ENCODE measurements at regions not wholly inside any gene's neighbourhood (a gene's known extent, or its start where the extent isn't known, plus 50 kb on each side); places are given as distances from the start of the nearest gene placed in this dataset.

DNA sequence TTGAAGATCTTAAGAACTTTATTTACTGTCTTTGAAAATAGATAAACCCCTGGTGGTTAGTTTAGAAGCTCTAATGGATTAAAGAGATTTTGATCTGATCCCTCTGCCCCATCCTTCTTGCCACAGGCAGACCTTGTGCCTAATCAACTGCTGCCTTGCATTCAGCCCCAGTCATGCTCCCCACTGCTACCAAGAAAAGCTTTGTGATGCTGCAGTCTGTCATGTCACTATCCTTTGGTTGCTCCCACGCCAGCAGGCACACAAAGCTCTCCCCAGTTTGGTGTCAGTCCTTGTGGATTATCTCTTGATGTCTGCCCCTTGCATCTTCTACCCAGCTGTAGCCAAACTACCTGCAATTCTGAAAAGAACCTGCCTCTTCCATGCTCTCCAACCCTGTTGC lies 112.2 kb downstream of the MTNR1B start:
- TF ChIP-seq, protein P1, sequence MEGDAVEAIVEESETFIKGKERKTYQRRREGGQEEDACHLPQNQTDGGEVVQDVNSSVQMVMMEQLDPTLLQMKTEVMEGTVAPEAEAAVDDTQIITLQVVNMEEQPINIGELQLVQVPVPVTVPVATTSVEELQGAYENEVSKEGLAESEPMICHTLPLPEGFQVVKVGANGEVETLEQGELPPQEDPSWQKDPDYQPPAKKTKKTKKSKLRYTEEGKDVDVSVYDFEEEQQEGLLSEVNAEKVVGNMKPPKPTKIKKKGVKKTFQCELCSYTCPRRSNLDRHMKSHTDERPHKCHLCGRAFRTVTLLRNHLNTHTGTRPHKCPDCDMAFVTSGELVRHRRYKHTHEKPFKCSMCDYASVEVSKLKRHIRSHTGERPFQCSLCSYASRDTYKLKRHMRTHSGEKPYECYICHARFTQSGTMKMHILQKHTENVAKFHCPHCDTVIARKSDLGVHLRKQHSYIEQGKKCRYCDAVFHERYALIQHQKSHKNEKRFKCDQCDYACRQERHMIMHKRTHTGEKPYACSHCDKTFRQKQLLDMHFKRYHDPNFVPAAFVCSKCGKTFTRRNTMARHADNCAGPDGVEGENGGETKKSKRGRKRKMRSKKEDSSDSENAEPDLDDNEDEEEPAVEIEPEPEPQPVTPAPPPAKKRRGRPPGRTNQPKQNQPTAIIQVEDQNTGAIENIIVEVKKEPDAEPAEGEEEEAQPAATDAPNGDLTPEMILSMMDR (IDR thresholded peaks at IDR 0.05): no peak
- no peak for TF ChIP-seq POLR2A (IDR thresholded peaks at IDR 0.05)
